IPS-18c (cell line): ENCODE measurements at regions not wholly inside any gene's neighbourhood (a gene's known extent, or its start where the extent isn't known, plus 50 kb on each side); places are given as distances from the start of the nearest gene placed in this dataset.

Source experiments
- H3K4me3 ChIP-seq: 2 replicates; pipeline ENCODE4 v1.7.0; 2013; ENCODE audit warnings: low read depth, mild to moderate bottlenecking, low read length, moderate library complexity; ENCODE audit not compliant: insufficient read depth
- H3K9me3 ChIP-seq: one replicate; pipeline ENCODE4 v1.6.1; 2013; ENCODE audit warnings: mild to moderate bottlenecking, low read length, moderate library complexity; ENCODE audit not compliant: control insufficient read depth, insufficient read depth

- Histone ChIP-seq H3K9me3 (no peaks in the 10 kb centered on the region), H3K4me3 (no peak overlapping the region)
Measured at GRCh38 chr11:32187111-32187510, 96.2 kb downstream of the RCN1 start.

DNA sequence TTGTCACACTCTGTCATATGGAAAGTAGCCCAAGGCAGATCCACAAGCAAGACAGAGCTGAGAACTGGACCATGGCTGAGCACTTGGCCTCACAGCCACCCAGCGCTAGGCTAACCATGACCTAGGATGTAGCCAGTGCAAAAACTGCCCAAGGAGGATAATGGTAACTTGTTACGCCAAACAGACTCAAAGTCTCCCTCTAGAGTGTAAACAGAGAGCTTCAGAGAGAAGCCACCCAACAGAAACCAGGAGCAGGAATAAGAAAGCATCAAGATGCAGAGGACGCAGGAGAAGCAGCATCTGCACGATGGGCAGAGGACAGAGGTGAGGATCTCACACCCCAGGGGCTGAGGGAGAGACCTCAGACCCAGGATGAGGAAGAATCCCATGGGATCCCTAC is 97.9 kb downstream of the RCN1 start:
- H3K4me3 ChIP-seq, result no peak overlapping the region

GRCh38 chr11:32196137-32196536 is 105.3 kb downstream of the RCN1 start:
- Histone ChIP-seq H3K9me3 (no peaks in the 10 kb centered on the region), H3K4me3 (no peak overlapping the region)

More for the DNA sequence above, 97.9 kb downstream of the RCN1 start:
- no peaks in the 10 kb centered on the region for H3K9me3 ChIP-seq

- H3K4me3 ChIP-seq, result no peak overlapping the region
- no peaks in the 10 kb centered on the region for H3K9me3 ChIP-seq
Measured at GRCh38 chr11:32198053-32198452, 107.2 kb downstream of the RCN1 start.

- no peak overlapping the region for H3K4me3 ChIP-seq
- H3K9me3 ChIP-seq, result no peaks in the 10 kb centered on the region
Measured at GRCh38 chr11:32200136-32200847, 109.4 kb downstream of the RCN1 start.

- Histone ChIP-seq H3K9me3 (no peaks in the 10 kb centered on the region), H3K4me3 (no peak overlapping the region)
Measured at GRCh38 chr11:32204751-32205150, 113.9 kb downstream of the RCN1 start.

DNA sequence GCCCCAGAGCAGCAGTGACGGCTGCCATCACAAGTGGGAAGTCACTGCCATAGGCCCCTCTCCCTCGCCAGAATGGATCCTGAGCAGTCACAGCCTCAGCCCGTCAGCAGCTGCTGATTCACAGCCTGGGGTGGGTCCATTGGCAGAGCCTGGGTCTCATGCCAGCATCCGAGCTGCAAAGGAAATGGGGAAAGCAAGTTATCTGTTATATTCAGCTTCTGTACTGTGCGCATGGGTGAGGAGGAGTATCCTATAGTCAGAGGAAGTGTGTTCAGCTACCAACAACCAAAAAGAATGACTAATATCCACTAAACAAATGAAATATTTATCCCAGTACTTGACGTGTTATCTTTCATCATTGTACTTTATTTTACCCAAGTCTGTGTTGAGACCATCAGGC is 119.7 kb downstream of the RCN1 start:
- Histone ChIP-seq H3K9me3 (no peaks in the 10 kb centered on the region), H3K4me3 (no peak overlapping the region)

GRCh38 chr11:32213223-32213622 is 122.3 kb downstream of the RCN1 start:
- H3K9me3 ChIP-seq, result no peaks in the 10 kb centered on the region
- no peak overlapping the region for H3K4me3 ChIP-seq

DNA sequence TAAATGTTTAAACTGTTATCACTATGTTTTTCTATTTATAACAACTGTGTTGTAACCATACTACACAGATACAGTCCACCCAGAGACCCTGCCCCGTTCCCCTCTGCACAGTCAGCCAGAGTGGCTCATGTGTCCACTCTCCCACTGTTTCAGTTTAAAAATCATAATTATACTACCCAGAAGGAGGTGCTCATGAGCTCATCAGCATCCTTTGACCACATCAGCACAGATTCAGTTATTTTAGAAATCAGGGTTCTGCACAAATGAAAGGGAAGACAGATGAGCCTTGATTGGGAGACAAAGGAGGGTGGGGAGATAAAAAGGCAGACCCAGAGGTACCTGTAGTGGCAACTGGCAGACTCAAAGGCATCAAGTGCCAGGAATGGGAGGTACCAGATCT is 124.3 kb downstream of the RCN1 start:
- no peaks in the 10 kb centered on the region for H3K9me3 ChIP-seq
- H3K4me3 ChIP-seq, result no peak overlapping the region

DNA sequence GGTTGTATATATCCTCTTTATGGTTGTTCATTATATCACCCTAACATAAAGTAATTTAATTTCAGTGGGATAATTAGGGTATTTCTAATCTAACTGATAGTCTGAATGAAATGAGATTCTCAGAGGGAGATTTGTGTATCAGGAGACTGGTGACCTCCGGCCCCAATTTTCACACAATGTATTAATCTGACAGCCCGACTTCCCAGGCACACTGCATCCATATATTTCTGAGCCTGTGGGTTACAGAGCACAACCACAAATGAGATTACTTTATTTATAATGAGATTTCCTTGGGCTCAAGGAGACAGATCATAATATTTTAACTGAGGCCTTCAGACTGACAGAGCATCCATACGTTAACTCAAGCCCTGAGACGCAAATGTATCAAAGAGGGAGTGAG is 125.9 kb downstream of the RCN1 start:
- Histone ChIP-seq H3K9me3 (no peaks in the 10 kb centered on the region), H3K4me3 (no peak overlapping the region)

GRCh38 chr11:32219320-32219719 is 128.4 kb downstream of the RCN1 start:
- Histone ChIP-seq H3K9me3 (no peaks in the 10 kb centered on the region), H3K4me3 (no peak overlapping the region)

GRCh38 chr11:32221476-32222032 is 130.7 kb downstream of the RCN1 start:
- no peak overlapping the region for H3K4me3 ChIP-seq
- no peaks in the 10 kb centered on the region for H3K9me3 ChIP-seq

DNA sequence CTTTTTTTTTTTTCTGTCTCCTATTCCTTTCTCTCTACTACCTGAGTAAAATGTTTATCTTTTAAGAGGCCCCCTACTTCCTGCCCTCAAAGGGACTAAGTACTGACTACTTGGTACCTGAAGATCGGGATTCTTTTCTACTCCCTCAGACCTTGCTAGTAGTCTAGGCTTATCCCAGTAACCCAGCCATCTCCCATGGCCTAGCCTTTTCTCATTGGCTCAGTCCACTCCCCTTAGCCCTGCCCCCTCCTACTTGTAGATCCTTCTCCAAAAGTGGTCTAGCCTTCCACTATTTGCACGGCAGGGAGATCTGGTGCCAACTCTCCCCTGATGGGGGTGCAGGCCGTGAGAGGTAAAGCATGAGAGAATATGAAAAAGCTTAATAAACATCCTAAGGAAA is 133.7 kb downstream of the RCN1 start:
- Histone ChIP-seq H3K9me3 (no peaks in the 10 kb centered on the region), H3K4me3 (no peak overlapping the region)

DNA sequence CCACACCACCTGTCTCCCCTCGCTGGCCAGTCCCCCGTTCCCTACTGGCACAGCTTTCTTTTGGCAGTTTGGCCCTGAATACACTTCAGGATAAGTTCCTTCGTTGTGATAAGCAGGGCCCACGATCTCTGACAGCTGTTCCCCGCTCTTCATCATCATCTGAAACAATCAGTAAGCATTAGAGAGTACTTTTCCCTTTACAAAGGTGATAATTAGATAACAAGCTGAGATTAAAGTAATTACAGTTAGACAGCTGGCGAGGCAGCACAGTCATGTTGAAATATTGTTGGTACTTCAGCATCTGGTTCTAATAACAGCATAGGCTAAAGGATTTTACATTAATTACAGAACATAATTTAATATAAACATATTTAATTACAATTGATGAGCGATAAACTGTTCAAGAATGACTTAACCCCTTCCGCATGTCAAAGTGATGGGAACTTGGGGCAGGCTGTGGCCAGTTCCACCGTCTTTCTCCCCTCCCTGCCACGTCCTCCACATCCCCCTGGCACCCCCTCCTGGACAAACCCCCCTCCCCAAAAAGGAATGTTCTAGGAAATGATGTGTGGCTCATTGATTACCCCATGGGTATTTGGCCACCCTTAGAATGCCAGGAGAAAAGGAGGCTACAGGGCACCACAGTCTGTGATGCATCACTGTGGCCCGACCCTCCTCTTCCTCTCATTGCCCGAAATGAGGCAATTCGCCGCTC is 134.9 kb downstream of the RCN1 start:
- no peaks in the 10 kb centered on the region for H3K9me3 ChIP-seq
- H3K4me3 ChIP-seq, result no peak overlapping the region

DNA sequence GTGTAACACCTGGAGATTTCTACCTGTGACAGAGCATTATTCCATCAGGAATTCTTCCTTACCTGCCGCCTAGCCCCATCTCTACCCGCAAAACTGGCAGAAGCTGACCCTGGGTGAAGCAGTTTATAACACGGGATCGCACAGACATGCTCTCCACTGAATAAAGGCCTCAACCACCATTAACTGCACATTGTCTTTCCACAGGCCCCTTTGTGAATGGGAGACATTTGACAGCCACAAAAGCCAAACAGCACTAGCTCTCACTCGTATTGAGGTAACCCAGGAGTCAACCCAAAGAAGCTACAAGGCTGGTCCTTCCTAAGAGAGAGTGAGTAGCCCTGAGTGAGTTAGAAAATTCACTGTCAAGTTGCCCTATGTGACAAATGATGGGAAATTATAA is 135.6 kb downstream of the RCN1 start:
- Histone ChIP-seq H3K9me3 (no peaks in the 10 kb centered on the region), H3K4me3 (no peak overlapping the region)

- H3K9me3 ChIP-seq, result no peaks in the 10 kb centered on the region
- H3K4me3 ChIP-seq, result no peak overlapping the region
Measured at GRCh38 chr11:32229576-32230240, 138.8 kb downstream of the RCN1 start.

GRCh38 chr11:32231909-32232493 is 141.1 kb downstream of the RCN1 start:
- Histone ChIP-seq H3K9me3 (no peaks in the 10 kb centered on the region), H3K4me3 (no peak overlapping the region)

DNA sequence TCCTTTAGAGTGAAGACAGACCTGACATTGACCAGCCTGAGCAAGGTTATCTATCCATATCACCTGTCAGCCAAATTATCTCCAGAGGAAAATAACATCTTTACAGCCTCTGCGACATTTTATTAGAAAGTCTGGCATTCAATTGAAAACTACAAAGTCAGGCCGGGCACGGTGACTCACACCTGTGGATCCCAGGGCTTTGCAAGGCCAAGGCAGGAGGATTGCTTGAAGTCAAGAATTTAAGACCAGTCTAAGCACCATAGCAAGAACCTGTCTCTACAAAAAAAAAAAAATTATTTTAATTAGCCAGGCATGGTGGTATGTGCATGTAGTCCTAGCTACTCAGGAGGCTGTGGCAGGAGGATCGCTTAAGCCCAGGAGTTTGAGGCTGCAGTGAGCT is 141.6 kb downstream of the RCN1 start:
- Histone ChIP-seq H3K9me3 (no peaks in the 10 kb centered on the region), H3K4me3 (no peak overlapping the region)
